HG02678 (cell line): ENCODE measurements at regions not wholly inside any gene's neighbourhood (a gene's known extent, or its start where the extent isn't known, plus 50 kb on each side); places are given as distances from the start of the nearest gene placed in this dataset.
"Not testable (repeated sequence)": the region's sequence is repeated elsewhere in the genome, so short reads cannot be mapped to it uniquely, and the experiment has no call there.

ENCODE experiments used
- ATAC-seq: cut with Tn5 transposase; IDR thresholded peaks from one replicate; pipeline ENCODE4 v1.9.1; 2021; ENCODE audit warnings: mild to moderate bottlenecking, moderate library complexity; ENCODE audit not compliant: unreplicated experiment

DNA sequence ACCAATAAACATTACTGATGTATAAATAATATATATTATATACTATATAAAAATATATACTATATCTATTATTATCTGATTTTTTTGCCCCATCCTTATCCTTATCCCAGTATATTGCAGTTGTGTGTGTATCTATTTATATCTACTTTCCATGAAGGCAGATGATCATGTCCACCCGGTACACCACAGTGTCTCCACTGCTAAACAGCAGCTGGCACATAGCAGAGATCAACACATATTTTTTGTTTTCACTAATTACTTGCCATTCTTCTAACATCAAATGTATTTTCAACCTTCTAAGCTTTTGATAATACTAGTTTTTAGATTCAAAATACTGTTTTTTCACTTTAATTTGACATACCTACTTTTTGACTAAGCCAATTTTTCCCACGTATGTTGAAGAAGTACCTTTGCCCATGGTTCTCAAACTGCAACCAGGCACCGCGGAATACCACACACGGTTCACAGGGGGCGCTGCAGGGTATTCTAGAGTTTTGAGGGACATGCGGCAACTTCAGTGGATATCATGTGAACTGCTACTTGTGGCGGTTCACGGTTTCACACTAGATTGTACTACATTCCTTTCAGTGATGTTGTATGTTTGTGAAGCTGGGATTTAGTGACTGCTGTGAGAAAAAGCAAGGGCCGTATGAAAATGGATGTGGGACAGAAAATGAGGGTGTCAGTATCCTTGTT lies 182.5 kb upstream of the NPY2R start:
- ATAC-seq = peak; percentile 82

- ATAC-seq = no peak
Measured at GRCh38 chr4:155026715-155027114, 181.7 kb upstream of the NPY2R start.

DNA sequence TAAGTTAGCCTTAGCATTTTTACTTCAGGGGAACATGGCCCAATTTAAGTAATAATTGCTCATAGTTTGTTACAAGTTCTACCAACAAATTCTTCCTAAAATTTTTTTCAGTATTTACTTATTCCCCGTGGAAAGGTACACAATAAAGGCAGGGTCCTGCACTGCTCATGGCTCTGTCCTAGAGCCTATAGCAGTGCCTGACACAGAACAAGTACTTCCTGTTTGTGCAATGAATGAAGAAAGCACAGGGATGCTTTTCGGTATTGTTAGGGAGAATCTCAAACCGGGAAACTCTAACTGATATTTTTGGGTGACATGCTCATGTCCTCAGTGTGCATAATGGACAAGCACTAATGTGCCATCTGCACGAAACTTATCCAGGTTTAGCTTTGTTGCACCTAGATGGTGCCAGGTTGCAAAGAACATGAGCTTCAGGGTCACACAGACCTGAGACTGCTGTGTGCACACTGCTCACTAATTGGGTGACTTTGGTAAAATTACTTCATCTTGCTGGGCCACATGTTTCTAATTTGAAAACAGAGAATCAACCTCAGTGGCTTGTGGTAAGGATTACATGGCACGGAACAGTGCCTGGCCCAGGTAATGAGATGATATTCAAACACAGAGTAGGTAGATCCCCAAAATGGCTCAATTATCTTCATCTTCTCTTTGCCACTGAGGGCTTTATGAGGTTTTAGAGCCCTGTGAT lies 175.8 kb upstream of the NPY2R start:
- no peak for ATAC-seq

GRCh38 chr4:155033604-155034003 lies 174.8 kb upstream of the NPY2R start:
- no peak for ATAC-seq

- ATAC-seq = no peak
Measured at GRCh38 chr4:155037031-155037430, 171.4 kb upstream of the NPY2R start.

- no peak for ATAC-seq
Measured at GRCh38 chr4:155038459-155038858, 170.0 kb upstream of the NPY2R start.

- ATAC-seq = no peak
Measured at GRCh38 chr4:155039162-155039561, 169.3 kb upstream of the NPY2R start.

DNA sequence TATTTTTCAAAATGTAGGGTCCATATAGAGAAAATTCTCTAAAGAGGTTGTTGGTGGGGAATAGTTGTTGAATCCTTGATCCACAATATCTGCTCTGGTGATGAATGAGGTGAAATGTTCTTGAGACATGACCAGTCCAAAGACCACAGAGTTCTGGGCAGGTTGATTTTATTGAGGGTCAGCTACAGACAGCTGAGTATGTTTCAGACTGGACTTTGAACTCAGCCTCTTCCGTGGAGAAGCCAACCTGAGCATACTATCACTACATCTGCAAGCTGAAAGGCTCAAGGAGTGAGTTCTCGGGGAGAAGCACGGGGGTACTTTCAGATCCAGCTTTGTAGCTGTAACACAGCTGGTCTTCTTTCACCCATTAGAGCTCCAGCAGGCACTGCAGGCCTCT lies 168.4 kb upstream of the NPY2R start:
- no peak for ATAC-seq

DNA sequence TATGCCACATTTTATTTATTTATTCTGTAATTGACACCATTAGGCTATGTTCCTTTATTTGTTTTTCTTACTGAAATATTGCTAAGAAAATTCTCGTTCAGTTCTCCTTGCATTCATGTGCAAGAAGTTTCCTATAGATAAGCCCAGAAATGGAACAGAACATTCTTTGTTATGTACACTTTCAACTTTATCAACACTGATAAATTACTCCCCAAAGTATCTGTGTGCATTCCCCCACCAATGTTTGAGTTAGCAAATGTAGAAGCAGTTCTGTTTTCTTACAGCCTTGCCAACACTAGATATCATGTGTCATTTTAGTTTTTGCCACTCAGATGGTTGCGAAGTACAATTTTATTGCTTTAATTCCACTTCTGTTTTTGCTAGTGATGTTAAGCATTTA lies 166.4 kb upstream of the NPY2R start:
- ATAC-seq = no peak

- ATAC-seq = not testable (repeated sequence)
Measured at GRCh38 chr4:155044251-155044650, 164.2 kb upstream of the NPY2R start.

DNA sequence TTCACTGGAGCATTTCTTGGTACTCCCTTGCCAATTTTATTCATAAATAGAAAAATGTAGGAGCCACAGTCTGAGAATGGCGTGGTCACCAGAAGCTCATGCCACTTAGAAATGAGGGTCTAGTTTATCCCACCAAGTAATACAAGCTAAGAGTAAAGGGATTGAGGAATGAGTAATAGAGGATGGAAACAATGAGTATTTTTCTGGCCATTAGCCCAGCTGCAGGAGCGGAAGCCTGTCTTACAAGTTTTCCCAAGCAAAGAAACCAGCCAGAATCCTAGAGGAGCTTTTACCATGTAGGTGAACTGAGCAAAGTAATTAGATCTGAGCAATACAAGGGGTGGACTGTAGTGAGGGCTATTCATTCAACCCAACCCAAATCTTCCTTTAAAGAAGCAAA lies 160.7 kb upstream of the NPY2R start:
- no peak for ATAC-seq

DNA sequence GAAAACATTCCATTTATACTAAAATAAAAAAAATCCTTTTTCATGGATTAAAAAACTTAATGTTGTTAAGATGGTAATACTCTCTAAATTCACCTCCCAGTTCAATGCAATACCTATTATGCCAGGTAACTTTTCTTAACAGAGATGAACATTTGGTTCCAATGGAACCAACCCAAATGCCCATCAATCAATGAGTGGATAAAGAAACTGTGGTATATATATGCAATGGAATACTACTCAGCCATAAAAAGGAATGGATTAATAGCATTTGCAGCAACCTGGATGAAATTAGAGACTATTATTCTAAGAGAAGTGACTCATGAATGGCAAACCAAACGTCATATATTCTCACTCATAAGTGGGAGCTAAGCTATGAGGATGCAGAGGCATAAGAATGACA lies 154.4 kb upstream of the NPY2R start:
- not testable (repeated sequence) for ATAC-seq

DNA sequence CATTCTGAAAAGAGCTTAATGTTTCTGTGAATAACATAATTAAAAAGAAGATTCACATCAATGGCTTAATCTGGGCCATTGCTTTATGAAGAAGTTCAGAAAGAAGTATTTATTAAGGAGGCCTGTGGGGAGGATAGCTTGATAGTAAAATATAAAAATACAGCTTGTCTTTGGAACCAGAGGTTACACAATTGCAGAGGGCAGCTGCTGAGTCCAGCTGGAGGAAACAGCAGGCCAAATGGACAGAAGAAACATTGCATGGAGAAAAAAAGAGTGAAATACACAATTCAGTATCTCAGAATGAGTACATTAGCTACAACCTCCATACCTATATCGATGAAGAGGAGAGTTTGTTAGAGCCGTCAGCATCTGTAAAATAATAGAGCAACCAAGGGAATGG lies 148.0 kb upstream of the NPY2R start:
- ATAC-seq = no peak

GRCh38 chr4:155060873-155061272 lies 147.6 kb upstream of the NPY2R start:
- ATAC-seq = no peak

- ATAC-seq = no peak
Measured at GRCh38 chr4:155062948-155063347, 145.5 kb upstream of the NPY2R start.

DNA sequence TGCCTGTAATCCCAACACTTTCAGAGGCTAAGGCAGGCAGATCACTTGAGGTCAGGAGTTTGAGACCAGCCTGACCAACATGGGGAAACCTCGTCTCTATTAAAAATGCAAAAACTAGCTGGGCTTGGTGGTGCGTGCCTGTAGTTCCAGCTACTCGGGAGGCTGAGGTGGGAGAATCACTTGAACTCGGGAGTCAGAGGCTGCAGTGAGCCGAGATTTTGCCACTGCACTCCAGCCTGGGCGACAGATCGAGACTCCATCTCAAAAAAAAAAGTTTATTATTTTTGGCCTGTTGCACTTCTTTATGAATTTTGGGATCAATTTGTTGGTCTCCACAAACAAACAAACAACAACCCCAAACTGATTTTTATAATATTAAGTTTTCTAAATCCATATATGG lies 143.5 kb upstream of the NPY2R start:
- not testable (repeated sequence) for ATAC-seq

DNA sequence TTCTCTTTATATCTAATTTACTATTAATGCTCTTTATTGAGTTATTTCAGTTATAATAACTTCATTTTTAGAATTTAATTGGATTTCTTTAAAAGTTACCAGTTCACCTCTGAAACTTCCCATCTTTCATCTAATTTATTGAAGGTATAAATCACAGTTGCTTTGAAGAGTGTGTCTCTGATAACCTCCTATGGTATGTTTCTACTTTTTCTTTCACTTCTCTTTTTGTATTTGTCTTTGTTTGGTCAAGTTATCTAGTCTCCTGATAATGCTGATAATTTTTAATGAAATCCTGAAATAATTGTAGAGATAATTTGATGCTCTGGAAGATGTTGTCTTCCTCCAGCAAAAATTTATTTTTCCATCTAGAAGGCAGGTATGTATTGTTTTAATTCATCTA lies 141.6 kb upstream of the NPY2R start:
- no peak for ATAC-seq

- ATAC-seq = no peak
Measured at GRCh38 chr4:155071962-155072361, 136.5 kb upstream of the NPY2R start.

- ATAC-seq = no peak
Measured at GRCh38 chr4:155072417-155072816, 136.0 kb upstream of the NPY2R start.

GRCh38 chr4:155073852-155074251 lies 134.6 kb upstream of the NPY2R start:
- no peak for ATAC-seq

- ATAC-seq = no peak
Measured at GRCh38 chr4:155076256-155076785, 132.1 kb upstream of the NPY2R start.

DNA sequence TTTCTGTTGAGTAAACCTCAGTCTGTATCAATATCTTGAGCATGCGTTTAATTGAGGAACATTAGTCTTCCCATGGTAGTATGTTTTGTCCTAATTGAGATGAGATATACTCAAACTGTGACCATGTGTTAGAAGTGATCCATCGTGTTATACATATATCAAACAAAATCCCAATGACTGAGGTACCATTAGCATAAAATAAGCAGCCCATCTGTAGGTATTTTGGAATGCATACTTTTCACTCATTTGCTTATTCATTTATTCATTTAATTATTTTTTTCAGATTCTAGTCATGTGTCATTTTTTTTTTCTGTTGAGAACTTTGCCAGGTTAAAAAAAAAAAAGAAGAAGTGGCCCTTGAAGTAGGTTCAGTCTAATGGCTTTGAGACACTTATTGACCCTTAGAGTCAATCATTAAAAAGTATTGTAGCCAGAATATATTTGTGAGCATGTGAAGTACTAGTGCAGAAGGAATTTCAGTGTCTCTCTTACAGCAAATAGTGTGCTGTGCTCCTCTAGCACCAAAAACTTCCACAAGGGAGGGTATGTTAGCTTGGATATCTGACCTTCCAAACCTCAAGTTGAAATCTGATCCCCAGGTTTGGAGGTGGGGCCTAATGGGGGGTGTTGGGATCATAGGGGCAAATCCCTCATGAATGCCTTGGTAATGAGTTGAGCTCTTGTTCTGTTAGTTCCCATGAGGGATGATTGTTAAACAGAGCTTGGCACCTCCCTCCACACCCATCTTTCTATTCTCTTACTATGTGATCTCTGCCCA lies 130.8 kb upstream of the NPY2R start:
- no peak for ATAC-seq
